Transverse colon (tissue), 4 donors: ENCODE measurements at regions not wholly inside any gene's neighbourhood (a gene's known extent, or its start where the extent isn't known, plus 50 kb on each side); places are given as distances from the start of the nearest gene placed in this dataset.

Experiments used
- DNase-seq: peaks from one replicate; pipeline ENCODE4 v3.0.0-alpha.2; 2019
- H3K27ac ChIP-seq, 4 donors: fragments of 200-600 bp; sonication (generic); 2 replicates each; pipeline ENCODE4 v1.5.1; 2016 to 2018; ENCODE audit warnings: inconsistent platforms in 4 of 4
- H3K27me3 ChIP-seq: fragments of 200-600 bp; sonication (generic); 2 replicates; pipeline ENCODE4 v1.5.1; 2017; ENCODE audit warnings: inconsistent platforms
- H3K36me3 ChIP-seq, 4 donors: fragments of 200-600 bp; sonication (generic); 2 replicates each; pipeline ENCODE4 v1.5.1; 2017 to 2019; ENCODE audit warnings: inconsistent platforms in 4 of 4
- H3K4me1 ChIP-seq, 4 donors: fragments of 200-600 bp; sonication (generic); 2 replicates each; pipeline ENCODE4 v1.5.1; 2017 to 2020; ENCODE audit warnings: inconsistent platforms in 4 of 4
- H3K4me3 ChIP-seq, 4 donors: fragments of 200-600 bp; sonication (generic); 1 replicate in 1 of 4; 2 replicates in 3 of 4; pipeline versions ENCODE4 v1.5.1 to v1.6.1; 2017 to 2019; ENCODE audit warnings: inconsistent platforms in 4 of 4
- H3K9me3 ChIP-seq, 2 donors: fragments of 200-600 bp; sonication (generic); 2 replicates each; pipeline ENCODE4 v1.5.1; 2017 to 2019; ENCODE audit warnings: inconsistent platforms in 2 of 2
- CTCF ChIP-seq, 5 experiments: fragments of 200-600 bp in 3 of 5; fragments of 450-650 bp in 2 of 5; sonication (generic) in 3 of 5; IDR thresholded peaks; 1 replicate in 2 of 5; 2 replicates in 3 of 5; pipeline ENCODE4 v1.5.1; 2016 to 2017; ENCODE audit warnings: antibody characterized with exemption in 5 of 5, inconsistent platforms in 3 of 5, mild to moderate bottlenecking in 2 of 5, moderate library complexity in 1 of 5
- EP300 ChIP-seq: sonication (generic); formaldehyde crosslinking; IDR thresholded peaks from one replicate; pipeline ENCODE4 v1.6.1; 2017; ENCODE audit warnings: antibody characterized with exemption, low read depth
- POLR2A ChIP-seq: fragments of 450-650 bp; IDR thresholded peaks from one replicate; pipeline ENCODE4 v1.6.1; 2016; ENCODE audit warnings: antibody characterized with exemption, mild to moderate bottlenecking, moderate library complexity
- POLR2AphosphoS5 ChIP-seq, 3 donors: sonication (generic); formaldehyde crosslinking; IDR thresholded peaks; one replicate each; pipeline ENCODE4 v1.6.1; 2016; ENCODE audit warnings: antibody characterized with exemption in 3 of 3
- WGBS, 2 donors: methylation state at CpG; one replicate each; pipeline ENCODE4 v1.1.5; 2018; ENCODE audit warnings: low coverage in 1 of 2; 5-methylcytosine and 5-hydroxymethylcytosine counted together
- in situ Hi-C, 4 donors: fragments of 200-750 bp; cut with MboI; loops; one replicate each; pipeline versions ENCODE4 v1.15.0 to v1.15.1; 2017; ENCODE audit warnings: low sequenced_read_pairs in 3 of 4, low pct_ligation_motif_present in 1 of 4, low pct_unique_long_range_greater_than_20kb in 1 of 4
- intact Hi-C: fragments of 100-400 bp; cut with DNase I; formaldehyde crosslinking; loops from one replicate; pipeline ENCODE4 v1.15.1; 2023; ENCODE audit warnings: low total_unique reads

GRCh38 chr2:118387509-118387908 lies 299.2 kb downstream of the INSIG2 start:
- Histone ChIP-seq H3K9me3 (no peaks in the 10 kb centered on the region), H3K27ac (no peak overlapping the region), H3K4me3 (no peak overlapping the region), H3K36me3 (no peaks in the 10 kb centered on the region), H3K4me1 (no peaks in the 10 kb centered on the region), H3K27me3 (no peaks in the 10 kb centered on the region)
- no peak for TF ChIP-seq POLR2A
- TF ChIP-seq CTCF (IDR thresholded peaks at IDR 0.05): no peak
- no peak for TF ChIP-seq POLR2AphosphoS5 (IDR thresholded peaks at IDR 0.05)
- TF ChIP-seq EP300: no peak
- WGBS, 2 donors: 73% methylated on average over 1 of the region's 1 CpG; no CpG with 5 or more reads in 1 of the 2 donors
- no peak for DNase-seq
- intact Hi-C loops (no loop called here), in situ Hi-C loops (no loop called here)

- WGBS, 2 donors: 71 to 76% methylated on average over 2 to 9 of the region's 9 CpGs
- in situ Hi-C loops (no loop called here), intact Hi-C loops (no loop called here)
- Histone ChIP-seq H3K4me3 (no peak overlapping the region), H3K27ac (no peak overlapping the region), H3K36me3 (no peaks in the 10 kb centered on the region), H3K4me1 (no peaks in the 10 kb centered on the region), H3K27me3 (no peaks in the 10 kb centered on the region), H3K9me3 (no peaks in the 10 kb centered on the region)
- DNase-seq: no peak
- TF ChIP-seq POLR2A: no peak
- no peak for TF ChIP-seq EP300
- no peak for TF ChIP-seq CTCF (IDR thresholded peaks at IDR 0.05)
Observed at GRCh38 chr2:118386641-118387302, 298.5 kb downstream of the INSIG2 start.

GRCh38 chr2:118380915-118381653 lies 292.8 kb downstream of the INSIG2 start:
- Histone ChIP-seq H3K4me1 (no peaks in the 10 kb centered on the region), H3K27me3 (no peaks in the 10 kb centered on the region), H3K4me3 (no peak overlapping the region), H3K9me3 (no peaks in the 10 kb centered on the region), H3K27ac (no peak overlapping the region), H3K36me3 (no peaks in the 10 kb centered on the region)
- intact Hi-C loops: no loop called here
- TF ChIP-seq EP300 (no peak), POLR2A (no peak), CTCF (IDR thresholded peaks at IDR 0.05) (no peak), POLR2AphosphoS5 (IDR thresholded peaks at IDR 0.05) (no peak)
- in situ Hi-C loops: no loop called here
- WGBS, 2 donors: 48 to 70% methylated on average over 3 of the region's 3 CpGs
- no peak for DNase-seq

- WGBS, 2 donors: 88 to 91% methylated on average over 7 to 10 of the region's 10 CpGs
- no peaks in the 10 kb centered on the region for H3K27me3 ChIP-seq
- in situ Hi-C loops (no loop called here), intact Hi-C loops (no loop called here)
- no peaks in the 10 kb centered on the region for H3K9me3 ChIP-seq
- TF ChIP-seq CTCF (IDR thresholded peaks at IDR 0.05) (no peak), POLR2A (no peak), POLR2AphosphoS5 (IDR thresholded peaks at IDR 0.05) (no peak), EP300 (no peak)
- H3K4me1 ChIP-seq: no peaks in the 10 kb centered on the region
- no peak overlapping the region for H3K4me3 ChIP-seq
- no peak overlapping the region for H3K27ac ChIP-seq
- H3K36me3 ChIP-seq: no peaks in the 10 kb centered on the region
- DNase-seq: no peak
Observed at GRCh38 chr2:118375907-118376485, 287.7 kb downstream of the INSIG2 start.
